Fibroblast of skin of right quadriceps (primary cell): ENCODE measurements at regions not wholly inside any gene's neighbourhood (a gene's known extent, or its start where the extent isn't known, plus 50 kb on each side); places are given as distances from the start of the nearest gene placed in this dataset.

Source experiments
- DNase-seq: peaks from one replicate; pipeline ENCODE4 v3.0.0-alpha.2; 2013

GRCh38 chr9:13707612-13708576 lies 428.4 kb upstream of the MPDZ start:
- DNase-seq = peak; percentile 46

- peak; percentile 91 for DNase-seq
These were observed 426.4 kb upstream of the MPDZ start for GRCh38 chr9:13705918-13706317.

DNA sequence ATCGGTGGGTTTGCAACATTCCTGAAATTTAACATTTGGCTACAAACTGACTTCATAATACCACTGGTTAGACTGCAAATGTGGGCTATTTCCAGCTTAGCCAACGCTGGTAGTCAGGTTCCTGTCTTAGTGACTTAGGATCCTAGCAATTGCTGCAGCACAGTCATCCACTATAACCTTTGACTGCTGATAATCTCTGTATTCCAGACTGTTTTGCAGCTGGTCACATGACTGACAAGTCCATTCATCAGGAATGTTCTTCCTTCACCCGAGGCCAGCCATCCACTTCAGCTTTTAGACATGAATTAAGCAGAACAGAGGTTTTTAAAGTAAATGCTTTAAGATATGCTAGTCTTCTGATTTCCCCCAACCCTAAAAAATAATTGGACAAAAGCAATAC lies 425.9 kb upstream of the MPDZ start:
- DNase-seq = peak; percentile 39

DNA sequence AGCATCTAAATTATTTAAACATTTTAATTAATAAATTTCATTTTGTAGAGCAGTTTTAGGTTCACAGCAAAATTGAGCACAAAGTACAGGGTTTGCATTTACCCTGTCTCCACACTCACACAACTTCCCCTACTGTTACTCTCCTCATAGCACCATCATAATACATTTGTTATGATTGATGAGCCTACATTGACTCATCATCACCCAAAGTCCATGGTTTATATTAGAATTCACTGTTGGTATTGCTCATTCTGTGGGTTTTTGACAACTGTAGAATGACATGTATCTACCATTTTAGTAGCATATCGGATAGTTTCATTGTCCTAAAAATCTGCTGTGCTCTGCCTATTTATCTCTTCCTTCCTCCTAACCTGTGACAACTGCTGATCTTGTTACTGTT lies 411.1 kb upstream of the MPDZ start:
- DNase-seq = peak; percentile 13

GRCh38 chr9:13689925-13690324 lies 410.4 kb upstream of the MPDZ start:
- no peak for DNase-seq

DNA sequence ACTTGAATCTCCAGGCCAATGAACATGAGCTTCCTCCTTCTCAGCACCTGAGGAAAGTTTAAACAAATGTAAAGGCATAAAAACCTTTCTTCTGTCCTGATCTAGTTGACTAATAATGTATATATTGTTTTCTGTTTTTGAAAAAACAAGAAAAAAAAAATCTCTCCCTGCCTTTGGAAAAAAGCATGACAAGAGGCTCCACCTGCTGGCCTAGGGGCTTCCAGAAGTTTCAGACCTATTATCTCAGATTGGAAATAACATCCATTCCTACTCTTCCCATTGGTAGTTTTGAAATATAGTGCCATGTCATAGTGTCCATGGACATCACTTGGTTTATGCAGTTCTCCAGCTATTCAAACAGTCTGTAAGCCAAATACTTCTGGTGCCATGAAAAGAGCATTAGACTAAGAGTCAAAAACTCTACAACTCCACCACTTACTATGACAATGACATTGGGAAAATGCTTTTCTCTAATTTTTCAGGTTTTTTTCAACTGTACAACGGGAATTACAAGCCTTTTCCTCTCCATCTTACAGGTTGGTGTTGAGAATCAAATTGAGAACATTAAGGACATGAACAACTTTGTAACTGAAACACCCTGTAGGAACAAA lies 409.6 kb upstream of the MPDZ start:
- DNase-seq = peak; percentile 10

DNA sequence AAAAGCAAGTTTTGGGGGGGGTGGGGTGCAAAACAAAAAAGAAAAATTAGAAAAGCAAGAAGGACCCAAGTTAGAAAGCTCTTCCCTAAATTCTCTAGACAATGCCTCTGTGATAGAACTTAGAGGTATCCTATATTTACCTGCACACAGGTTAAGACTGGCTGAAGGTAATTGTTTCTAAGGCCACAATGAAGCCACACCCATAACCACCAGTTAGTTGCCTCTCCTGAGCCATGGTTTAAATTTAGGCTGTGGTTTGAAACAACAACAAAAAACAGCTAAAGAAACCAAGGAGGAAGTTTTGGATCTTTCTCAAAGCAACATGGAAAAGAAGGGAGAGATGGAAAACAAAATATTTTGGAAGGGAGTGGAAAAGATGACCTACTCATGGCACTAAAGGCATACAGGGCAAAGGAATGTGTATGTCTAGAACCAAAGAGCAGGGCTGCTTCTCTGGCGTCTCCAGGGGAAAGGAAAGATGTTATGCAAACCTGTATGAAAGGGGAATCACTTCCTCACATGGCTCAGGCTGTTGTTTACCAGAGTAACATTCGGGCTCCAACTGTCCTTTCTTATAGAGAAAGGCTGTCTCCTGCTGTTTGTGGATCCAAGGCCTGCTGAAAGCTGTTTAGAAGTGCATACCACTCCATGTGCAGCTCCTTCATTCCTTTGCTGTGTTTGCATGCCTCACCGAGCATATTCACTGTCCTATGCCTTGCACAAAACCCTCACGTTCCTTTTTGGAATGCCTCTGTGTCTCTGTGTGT lies 408.9 kb upstream of the MPDZ start:
- DNase-seq = peak; percentile 8

- no peak for DNase-seq
These were observed 405.2 kb upstream of the MPDZ start for GRCh38 chr9:13684656-13685055.

GRCh38 chr9:13677801-13678200 lies 398.3 kb upstream of the MPDZ start:
- no peak for DNase-seq

DNA sequence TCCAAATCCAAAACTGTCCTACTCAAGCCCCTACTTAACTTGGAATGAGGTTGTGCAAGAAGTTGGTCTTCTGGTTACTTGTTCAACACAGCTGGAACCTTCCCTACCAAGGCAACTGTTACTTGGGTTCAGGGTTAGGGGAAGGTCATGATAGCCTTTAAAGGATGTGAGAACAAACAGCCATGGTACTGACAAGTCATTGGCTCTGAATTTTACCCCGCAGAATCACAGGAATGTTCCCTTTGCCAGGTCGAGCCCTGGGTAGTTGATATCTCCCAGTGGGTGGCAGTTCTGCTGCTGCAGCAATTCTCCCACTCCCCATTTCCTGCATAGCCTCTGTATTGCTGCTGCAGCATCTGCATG lies 396.1 kb upstream of the MPDZ start:
- no peak for DNase-seq

DNA sequence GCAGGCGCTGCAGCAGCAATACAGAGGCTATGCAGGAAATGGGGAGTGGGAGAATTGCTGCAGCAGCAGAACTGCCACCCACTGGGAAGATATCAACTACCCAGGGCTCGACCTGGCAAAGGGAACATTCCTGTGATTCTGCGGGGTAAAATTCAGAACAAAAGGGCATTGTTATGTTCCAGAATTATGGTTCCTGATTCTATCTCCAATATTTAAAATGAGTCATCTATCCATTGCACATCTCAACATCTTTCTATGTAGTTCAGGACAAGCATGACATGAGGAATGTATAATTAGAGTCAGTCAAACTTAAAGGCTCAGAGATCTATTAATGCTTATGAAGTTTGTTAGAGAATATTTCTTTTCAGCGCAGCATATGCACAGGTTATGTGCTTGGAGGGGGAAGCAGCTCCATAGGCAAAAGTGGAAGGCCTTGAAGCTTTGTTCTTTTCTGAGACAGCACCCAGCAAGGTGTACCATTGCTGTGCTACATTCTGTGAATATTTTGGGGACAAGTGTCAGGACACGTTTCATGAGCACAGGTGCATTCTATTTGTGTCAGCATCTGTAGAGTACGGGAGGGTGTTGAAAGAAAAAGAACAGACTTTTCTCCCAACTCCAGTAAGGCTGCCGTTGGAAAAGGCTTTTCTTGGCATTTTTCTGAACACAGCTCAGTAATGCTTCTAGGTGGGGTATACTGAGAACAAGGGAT lies 395.6 kb upstream of the MPDZ start:
- no peak for DNase-seq

DNA sequence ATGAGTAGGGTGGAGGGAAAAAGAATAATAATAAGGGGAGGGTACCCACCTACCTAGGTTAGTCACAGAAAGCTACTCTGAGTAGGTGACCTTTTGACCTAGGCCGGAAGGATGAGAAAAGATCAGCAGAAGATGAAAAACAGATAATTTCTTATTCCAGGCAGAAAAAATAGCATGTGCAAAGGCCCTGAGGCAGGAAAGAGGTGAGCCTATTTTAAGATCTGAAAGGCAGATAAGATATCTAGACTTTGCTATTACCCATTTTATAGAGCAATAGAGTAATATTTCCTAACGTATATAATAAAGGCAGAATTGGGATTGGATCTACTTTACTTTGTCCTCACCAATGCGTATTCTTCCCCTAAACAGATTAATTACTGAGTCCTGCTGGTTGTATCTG lies 393.9 kb upstream of the MPDZ start:
- DNase-seq = no peak

- peak; percentile 10 for DNase-seq
These were observed 386.1 kb upstream of the MPDZ start for GRCh38 chr9:13665418-13666066.

- DNase-seq = no peak
These were observed 381.5 kb upstream of the MPDZ start for GRCh38 chr9:13661014-13661413.

- DNase-seq = no peak
These were observed 372.6 kb upstream of the MPDZ start for GRCh38 chr9:13651969-13652663.

DNA sequence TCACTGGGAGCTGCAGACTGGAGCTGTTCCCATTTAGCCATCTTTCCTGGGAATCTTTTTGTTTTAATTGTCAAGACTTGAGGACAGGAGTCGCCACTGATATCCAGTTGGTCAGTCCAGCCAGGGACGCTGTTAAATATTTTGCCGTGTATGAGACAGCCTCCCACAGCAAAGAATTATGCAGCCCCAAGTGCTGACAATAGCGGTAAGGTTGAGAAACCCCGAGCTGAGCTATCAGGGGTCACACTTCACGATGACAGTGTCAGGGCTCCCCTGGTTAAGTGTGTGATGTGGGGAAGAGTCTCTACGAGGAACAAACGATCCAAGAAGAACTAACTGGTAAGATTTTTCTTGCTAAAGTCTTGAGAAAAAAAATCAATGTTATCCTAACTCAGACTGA lies 372.0 kb upstream of the MPDZ start:
- DNase-seq = no peak

DNA sequence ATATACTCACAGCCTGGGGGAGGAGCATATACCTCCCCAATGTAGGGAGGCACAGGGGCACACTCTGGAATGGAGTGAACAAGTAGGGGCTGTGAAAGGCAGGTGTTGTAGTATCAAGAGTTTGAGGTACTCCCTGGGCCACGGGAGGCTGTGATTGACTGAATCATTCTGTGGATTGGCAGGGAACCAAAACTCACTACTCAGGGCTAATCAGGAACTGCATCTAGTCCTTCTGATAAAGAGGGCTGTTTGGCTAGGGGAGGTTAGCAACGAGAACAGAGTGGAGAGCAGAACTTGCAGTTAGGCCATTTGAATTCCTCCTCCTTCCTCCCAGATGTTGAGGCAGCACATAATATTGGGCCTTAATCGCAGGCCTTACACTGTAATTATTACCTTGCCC lies 369.2 kb upstream of the MPDZ start:
- no peak for DNase-seq

DNA sequence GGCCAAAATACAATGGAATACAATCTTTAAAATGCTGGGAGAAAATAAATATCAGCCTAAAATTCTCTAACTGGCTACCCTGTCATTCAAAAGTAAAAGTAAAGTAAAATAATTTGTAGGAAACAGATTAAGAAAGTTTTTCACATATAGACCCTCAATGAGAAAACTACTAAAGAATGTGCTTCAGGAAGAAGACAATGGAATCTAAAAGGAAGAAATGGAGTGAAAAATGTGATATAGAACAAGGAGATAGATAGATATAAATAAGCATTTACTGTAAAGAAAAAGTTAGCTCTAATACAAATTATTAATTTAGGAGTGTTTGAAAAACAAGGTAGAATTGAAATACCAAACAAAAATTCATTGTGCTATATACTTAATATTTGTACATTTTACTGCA lies 368.6 kb upstream of the MPDZ start:
- DNase-seq = no peak

- no peak for DNase-seq
These were observed 367.1 kb upstream of the MPDZ start for GRCh38 chr9:13646500-13647021.

DNA sequence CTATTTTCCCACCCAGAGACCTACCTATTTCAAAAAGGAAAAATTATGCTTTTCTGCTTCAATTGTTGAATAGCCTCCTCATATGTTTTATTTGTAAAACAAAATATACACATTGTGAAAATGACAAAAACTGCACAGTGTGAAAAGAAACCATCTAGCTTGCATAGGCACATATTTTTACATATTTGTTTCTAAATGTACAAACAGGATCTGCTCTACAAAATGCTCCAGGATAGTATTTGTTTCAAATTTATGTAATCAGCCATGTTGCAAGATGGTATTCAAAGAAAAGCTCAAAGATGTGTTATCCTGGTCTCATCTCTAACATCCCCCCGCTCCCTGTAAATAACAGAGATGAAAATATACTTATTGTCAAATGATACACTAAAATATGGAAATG lies 366.1 kb upstream of the MPDZ start:
- DNase-seq = no peak

DNA sequence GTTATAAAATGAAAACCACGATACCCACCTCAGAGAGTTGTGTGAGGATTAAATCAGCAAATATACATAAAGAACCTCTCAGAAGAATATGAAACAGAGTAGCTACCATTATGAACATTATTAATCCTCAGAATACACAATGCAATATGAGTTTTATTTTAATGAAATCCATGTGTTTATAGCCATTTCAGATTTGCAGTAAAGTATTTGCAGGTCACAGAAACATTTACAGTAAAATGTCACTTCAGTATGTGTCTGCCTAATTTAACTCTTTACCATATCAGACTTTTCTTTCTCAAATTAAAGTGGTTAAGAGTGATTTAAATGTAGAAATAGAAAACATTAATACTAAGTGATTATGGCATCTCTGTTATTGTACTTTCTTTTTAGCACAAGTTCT lies 365.2 kb upstream of the MPDZ start:
- no peak for DNase-seq

DNA sequence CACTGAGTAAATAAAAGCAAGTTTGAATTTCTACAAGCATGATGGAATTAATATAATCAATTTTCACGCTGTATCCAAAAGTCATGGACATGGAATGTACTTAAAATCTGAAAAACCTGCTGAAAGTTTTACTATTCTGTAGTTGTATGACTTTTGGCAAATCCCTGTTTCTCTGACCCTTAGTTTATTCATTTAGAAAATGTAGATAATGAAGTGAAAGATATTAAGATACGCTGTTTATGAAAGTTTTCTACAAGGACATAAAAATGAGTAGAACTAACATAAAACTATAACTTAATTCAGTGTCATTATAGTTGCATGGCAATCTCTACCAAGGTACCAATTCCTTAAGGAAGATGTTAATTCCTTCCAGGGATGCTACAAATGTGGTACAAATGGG lies 363.2 kb upstream of the MPDZ start:
- DNase-seq = no peak
